ENCODE measurements at regions not wholly inside any gene's neighbourhood (a gene's known extent, or its start where the extent isn't known, plus 50 kb on each side); places are given as distances from the start of the nearest gene placed in this dataset.

- TF ChIP-seq POLR2A (IDR thresholded peaks at IDR 0.05; ENCODE audit: low read depth, low read length) (no peak), SPI1 (IDR thresholded peaks at IDR 0.05; ENCODE audit: low read depth, low read length) (no peak), TAF1 (IDR thresholded peaks at IDR 0.05; ENCODE audit: low read depth, low read length) (no peak)
Observed at GRCh38 chr1:55959136-55959548, 620.2 kb downstream of the PLPP3 start.
